GM04503 (cell line): ENCODE measurements at regions not wholly inside any gene's neighbourhood (a gene's known extent, or its start where the extent isn't known, plus 50 kb on each side); places are given as distances from the start of the nearest gene placed in this dataset.

Experiments used
- DNase-seq: peaks from one replicate; pipeline ENCODE4 v3.0.0-alpha.2; 2012; ENCODE audit warnings: low read depth

- no peak for DNase-seq
Observed at GRCh38 chr4:117429506-117429905, 344.1 kb upstream of the TRAM1L1 start.

DNA sequence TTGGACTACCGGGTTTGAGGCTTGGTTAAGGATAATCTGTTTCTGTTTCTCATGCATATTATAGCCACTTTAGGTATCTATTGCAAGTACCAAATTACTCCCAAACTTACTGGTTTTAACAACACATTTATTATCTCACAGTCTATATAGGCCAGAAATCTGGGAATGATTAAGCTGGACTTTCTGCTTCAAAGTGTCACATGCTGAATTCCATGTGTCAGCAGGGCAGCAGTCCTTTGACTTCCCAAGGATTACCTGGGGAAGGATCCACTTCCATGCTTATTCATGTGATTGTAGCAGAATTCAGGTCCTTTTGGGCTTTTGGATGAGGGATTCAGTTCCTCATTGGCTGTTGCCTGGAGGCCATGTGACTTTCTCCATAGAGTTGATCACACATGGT lies 349.0 kb upstream of the TRAM1L1 start:
- DNase-seq: no peak

GRCh38 chr4:117447925-117448324 lies 362.5 kb upstream of the TRAM1L1 start:
- DNase-seq: no peak

DNA sequence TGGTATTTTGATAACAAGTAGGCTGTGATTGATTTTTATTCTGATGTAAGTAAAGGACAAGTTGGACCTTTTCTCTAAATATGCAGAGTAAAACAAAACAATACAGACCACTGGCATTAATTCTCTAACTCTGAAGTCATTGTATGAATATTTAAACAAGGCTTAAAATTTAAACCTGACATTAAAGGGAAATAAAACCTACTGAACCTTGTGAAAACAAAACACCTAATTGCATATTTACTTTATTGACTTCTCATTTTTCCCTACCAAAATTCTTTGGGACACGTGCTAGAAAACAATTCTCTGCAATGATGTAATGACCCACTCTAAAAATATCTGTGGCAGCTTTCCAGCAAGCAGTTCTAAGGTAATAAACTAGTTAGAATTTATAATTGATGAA lies 369.7 kb upstream of the TRAM1L1 start:
- no peak for DNase-seq

DNA sequence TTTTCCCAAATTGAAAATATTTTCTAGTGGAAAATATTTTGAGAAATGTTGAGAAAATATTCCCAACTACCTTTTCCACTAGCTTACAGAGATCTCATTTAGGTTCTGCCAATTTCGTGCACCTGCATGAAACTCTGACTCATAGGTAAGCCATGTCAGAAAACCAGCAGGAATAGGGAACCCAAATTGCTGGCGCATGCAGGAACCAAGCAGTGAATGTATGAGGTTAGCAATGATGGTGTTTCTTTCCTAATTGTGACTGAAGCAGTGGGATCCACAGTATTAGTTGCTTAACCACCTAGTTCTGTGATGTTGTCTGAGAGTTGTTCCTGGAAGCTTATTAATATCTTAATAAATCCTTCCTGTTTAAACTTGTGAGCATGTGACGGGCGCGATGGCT lies 381.0 kb upstream of the TRAM1L1 start:
- DNase-seq: no peak

DNA sequence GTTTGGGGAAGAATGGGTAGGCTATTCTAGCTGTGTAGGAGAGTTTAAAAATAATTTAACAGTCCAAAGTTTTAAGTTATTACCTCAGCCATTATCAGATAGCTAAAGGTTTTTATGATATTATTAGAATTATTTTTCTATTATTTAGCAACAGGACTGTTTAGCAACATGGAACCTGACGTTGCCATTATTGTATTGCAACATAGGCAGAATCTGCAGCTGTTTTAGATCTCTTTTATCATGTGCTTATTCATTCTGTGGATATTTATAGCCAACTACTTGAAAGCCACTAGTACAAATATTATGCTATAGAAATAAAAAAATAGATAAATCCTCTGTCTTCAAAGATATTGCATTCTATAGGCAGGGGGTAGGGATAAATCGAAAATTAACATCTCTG lies 382.0 kb upstream of the TRAM1L1 start:
- no peak for DNase-seq

- no peak for DNase-seq
Observed at GRCh38 chr4:117474987-117475386, 389.6 kb upstream of the TRAM1L1 start.

DNA sequence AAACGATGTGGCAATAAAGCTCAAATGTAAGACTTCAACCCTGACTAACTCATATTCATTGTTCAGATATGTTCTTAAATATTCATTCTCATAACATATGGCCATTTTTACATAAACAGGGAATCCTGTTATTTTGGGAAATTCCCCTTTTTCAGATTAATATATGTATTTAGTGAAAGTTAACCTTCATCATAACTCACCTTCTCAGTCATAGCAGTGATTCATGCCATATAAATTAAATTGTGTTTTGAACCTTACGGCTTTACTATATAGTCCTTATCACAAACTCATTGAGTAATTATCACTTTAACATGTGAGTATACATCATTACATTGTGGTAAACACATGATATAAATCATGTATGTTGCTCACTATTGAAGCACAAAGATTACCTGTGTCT lies 392.5 kb upstream of the TRAM1L1 start:
- no peak for DNase-seq

DNA sequence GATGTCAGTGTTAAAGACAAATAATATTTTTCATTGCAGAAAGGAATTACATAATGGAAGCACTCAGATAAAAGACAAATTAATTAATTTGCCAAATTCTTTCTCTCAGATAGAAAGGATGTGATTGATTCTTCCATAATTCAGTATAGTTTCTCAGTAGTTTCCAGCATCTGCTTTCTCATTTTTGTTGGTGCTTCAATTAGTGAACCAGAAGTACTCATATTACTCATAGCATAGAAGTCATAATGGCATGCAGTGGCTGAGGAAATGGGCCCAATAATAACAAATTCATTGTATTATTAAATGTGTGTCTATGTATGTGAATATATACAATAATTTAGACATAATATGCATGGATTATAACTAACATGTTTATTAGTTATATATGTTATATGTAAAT lies 393.3 kb upstream of the TRAM1L1 start:
- DNase-seq: no peak

DNA sequence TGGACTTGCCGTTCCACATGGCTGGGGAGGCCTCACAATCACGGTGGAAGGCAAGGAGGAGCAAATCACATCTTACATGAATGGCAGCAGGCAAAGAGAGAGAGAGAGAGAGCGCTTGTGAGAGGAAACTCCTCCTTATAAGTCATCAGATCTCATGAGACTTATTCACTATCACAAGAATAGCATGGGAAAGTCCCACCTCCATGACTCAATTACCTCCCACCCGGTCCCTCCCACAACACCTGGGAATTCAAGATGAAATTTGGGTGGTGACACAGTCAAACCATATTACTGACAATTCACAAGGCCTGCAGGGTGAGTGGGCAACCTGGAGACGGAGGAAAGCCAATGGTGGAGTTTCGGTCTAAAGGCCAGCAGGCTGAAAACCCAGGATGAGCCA lies 394.3 kb upstream of the TRAM1L1 start:
- no peak for DNase-seq

GRCh38 chr4:117481742-117482141 lies 396.4 kb upstream of the TRAM1L1 start:
- DNase-seq: no peak

GRCh38 chr4:117488692-117489091 lies 403.3 kb upstream of the TRAM1L1 start:
- no peak for DNase-seq

DNA sequence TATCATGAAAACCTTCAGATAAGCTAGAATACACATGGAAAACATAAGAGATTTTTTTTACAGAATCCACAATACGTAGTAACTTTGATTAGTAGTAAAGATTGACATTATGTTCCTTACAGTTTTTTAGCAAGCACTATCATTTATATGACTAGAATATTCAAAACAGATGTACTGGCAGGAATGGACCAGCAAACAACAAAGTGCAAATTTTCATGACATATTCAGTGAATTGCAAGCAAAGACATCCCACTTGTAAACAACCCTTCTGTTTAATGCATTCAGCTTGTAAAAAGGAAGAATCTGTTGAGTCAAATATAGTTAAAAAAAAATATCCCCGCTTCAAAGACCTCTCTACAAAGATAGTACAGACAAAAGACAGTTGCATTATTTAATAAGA lies 403.7 kb upstream of the TRAM1L1 start:
- no peak for DNase-seq

DNA sequence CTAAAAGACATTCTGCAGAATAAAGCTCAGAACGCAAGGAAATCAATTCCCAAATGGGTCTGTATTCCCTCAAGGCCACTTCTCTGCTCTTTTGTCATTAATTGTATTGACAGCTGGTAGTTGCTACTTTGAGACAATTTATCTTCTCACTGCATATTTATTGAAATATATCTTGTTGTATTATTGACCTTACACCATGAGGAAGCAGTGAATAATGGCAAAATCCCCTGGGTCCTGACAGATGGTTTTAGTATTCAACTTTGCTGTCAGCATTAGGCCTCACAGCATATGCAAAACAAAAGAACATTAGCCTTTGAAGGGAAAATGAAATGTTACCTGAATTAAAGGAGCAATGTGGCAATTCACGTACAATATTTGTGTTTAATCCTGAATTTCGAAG lies 406.1 kb upstream of the TRAM1L1 start:
- no peak for DNase-seq

- no peak for DNase-seq
Observed at GRCh38 chr4:117495802-117496201, 410.4 kb upstream of the TRAM1L1 start.

DNA sequence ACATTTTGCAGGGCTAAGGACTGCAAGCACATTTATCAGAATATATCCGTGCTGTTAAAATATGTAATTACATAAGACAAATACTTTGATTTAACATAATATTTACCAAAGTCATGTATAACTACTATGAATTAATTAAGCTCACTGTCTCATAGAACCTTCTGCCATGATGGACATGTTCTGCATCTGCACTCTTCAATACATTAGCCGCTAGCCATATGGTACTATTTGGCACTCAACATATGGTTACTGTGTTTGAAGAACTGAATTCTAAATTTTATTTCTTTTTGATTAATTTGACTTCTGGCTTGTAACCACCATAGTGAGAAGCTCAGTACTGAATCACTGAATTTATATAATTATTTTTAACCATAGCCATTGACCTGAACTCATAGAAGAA lies 427.0 kb upstream of the TRAM1L1 start:
- DNase-seq: no peak

DNA sequence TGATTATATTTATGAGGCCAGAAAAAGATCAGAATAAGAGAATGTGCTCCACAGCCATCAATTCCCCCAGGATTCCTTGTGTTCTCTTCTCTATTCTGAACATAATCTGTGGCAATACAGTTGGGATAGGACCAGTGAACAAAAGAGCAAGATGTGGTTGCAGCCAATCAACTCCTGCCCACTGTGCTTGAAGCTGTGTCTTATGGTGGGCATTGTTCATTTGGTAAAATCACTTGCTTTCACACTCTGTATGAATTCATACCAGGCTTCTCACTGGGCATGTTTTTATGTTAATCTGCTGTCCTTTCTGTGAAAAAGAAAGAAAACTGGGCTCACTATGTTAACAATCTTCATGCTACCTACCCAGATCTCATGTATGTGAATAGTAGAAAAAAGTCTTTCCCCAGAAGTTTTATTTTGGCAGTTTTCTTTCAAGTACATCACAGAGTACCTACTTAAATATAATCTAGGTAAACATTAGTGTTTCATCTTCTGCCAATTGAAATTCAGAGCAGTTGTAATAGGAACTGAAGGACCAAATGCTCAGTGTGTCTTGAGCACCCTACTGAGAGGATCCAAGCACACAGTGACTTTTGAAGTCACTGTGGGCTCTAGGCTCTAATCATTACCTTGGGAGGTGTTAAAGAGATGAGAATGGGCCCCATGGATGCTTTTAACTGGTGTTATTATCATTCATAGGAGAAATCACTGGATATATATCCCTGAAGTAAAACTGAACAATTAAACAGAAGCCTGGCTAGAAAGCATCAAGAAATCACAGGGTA lies 429.2 kb upstream of the TRAM1L1 start:
- no peak for DNase-seq

DNA sequence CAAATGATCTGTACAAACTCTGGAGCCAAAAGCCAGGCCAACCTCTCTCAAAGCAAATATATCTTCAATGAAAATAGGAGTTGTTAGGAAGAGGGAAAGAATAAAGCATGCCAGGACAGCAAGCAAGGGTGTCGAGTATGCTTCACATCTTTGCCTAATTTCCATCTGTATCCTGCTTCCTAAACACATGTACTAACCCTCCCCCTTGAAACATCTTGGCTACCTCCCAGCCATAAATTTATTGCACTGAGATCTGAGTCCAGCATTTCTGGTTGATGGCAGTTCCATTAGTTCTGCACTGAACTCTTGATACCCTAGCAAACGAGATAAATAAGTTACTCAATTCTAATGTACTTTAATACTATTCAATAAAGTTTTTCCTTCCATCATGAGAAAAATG lies 430.5 kb upstream of the TRAM1L1 start:
- no peak for DNase-seq

DNA sequence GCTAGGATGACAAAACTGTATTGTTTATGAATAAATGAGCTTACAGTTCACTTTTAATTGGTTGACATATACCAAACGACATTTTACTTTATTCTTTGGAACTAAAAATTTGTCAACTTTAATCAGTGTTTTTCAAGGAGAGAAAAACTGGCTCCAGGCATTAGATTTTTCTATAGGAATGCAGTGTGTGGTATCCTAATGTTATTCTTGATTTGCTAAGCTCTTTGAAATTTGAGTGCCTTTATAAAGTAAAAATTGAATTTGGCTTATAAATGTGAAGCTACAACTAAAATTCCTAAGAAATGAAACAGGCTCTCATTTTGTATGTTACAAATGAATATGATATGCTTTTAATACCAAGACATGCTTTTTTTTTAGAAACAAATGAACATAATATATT lies 442.2 kb upstream of the TRAM1L1 start:
- DNase-seq: no peak

DNA sequence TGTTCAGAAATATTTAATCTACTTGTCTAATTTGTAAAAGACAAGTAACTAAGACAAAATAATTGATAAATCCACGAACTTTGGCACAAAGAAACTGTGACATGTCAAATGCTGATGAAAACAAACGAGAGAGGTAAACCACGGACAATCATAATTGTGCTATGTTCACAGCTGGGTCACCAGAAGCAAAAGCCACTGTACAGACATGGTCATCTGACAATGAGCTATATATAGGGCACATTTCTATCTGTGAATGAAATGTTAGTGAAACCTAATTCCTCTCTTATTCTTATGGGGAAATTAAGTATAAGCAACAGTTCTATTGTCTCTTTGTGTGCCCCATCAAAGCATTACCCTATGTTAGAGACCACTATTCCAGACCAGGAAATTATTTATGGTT lies 444.0 kb upstream of the TRAM1L1 start:
- DNase-seq: no peak

GRCh38 chr4:117533501-117533900 lies 448.1 kb upstream of the TRAM1L1 start:
- DNase-seq: no peak

DNA sequence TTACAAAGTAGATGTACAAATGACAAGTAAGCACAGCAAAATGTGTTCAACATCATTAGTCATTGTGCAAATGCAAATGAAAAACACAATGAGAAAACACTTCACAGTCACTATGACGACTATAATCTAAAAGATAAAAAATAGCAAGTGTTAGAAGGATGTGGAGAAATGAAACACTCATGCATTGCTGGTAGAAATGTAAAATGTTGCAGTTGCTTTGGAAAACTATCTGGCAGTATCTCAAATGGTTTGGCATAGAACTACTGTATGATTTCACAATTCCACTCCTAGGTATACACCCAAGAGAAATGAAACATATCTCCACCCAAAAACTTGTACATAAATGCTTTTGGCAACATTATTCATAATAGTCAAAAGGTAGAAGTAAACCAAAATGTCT lies 459.7 kb upstream of the TRAM1L1 start:
- DNase-seq: no peak

GRCh38 chr4:117549524-117549923 lies 464.1 kb upstream of the TRAM1L1 start:
- no peak for DNase-seq

GRCh38 chr4:117550085-117550484 lies 464.7 kb upstream of the TRAM1L1 start:
- DNase-seq: no peak

- no peak for DNase-seq
Observed at GRCh38 chr4:117560329-117560728, 474.0 kb upstream of the NDST3 start.
